ENCODE measurements at regions not wholly inside any gene's neighbourhood (a gene's known extent, or its start where the extent isn't known, plus 50 kb on each side); places are given as distances from the start of the nearest gene placed in this dataset.

DNA sequence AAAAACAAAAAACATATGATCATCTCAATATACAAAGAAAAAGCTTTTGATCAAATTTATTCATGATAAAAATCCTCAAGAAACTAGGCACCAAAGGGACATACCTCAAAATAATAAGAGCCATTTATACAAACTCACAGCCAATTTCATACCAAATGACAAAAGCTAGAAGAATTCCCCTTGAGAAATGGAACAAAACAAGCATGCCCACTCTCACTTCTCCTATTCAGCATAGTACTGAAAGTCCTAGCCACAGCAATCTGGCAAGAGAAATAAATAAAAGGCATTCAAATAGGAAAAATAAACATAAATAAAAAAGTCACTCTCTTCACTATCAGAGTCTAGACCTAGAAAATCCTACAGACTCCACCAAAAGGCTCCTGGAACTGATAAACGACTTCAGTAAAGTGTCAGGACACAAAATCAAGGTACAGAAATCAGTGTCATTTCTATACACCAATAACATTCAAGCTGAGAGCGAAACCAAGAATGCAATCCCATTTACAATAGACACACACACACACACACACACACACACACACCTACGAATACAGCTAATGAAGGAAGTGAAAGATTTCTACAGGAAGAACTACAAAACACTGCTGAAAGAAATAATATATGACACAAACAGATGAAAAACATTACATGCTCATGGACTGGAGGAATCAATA, 1486.2 kb upstream of the SEL1L start:
- no peak for DNase-seq (ENCODE audit: low read depth)
- TF ChIP-seq, protein P1, sequence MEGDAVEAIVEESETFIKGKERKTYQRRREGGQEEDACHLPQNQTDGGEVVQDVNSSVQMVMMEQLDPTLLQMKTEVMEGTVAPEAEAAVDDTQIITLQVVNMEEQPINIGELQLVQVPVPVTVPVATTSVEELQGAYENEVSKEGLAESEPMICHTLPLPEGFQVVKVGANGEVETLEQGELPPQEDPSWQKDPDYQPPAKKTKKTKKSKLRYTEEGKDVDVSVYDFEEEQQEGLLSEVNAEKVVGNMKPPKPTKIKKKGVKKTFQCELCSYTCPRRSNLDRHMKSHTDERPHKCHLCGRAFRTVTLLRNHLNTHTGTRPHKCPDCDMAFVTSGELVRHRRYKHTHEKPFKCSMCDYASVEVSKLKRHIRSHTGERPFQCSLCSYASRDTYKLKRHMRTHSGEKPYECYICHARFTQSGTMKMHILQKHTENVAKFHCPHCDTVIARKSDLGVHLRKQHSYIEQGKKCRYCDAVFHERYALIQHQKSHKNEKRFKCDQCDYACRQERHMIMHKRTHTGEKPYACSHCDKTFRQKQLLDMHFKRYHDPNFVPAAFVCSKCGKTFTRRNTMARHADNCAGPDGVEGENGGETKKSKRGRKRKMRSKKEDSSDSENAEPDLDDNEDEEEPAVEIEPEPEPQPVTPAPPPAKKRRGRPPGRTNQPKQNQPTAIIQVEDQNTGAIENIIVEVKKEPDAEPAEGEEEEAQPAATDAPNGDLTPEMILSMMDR (conservative IDR thresholded peaks at IDR 0.05; ENCODE audit: low read length): no peak
- H3K4me3 ChIP-seq (ENCODE audit: low read length): no peak overlapping the region

DNA sequence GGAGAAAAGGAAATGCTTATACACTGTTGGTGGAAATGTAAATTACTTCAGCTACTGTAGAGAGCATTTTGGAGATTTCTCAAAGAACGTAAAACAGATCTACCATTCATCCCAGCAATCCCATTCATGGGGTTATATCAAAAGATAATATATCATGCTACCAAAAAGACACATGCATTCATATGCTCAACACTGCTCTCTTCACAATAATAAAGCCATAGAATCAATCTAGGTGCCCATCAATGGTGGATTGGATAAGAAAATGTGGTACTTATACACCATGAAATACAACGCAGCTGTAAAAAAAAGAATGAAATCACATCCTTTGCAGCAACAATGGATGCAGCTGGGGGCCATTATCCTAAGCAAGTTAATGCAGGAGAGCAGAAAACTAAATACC, 1487.7 kb upstream of the SEL1L start:
- no peak for DNase-seq (ENCODE audit: low read depth)
- no peak overlapping the region for H3K4me3 ChIP-seq (ENCODE audit: low read length)
- TF ChIP-seq, protein P1 (conservative IDR thresholded peaks at IDR 0.05; ENCODE audit: low read length): no peak

DNA sequence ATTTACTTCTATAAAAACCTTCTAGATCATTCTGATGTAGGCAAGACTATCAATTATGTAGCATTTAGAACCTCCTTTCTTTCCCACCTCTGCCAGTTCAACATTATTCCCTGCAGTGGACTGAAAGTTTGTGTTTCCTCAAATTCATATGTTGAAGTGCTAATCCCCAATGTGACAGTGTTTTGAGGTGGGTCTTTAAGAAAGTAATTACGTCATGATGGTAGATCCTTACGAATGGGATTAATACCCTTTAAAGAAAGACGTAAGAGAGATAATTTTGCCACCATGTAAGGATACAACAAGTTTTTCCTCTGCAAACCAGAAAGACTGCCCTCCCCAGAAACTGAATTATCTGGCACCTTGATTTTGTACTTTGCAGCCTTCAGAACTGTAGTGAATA, 1489.7 kb upstream of the SEL1L start:
- TF ChIP-seq, protein P1 (conservative IDR thresholded peaks at IDR 0.05; ENCODE audit: low read length): no peak
- no peak for DNase-seq (ENCODE audit: low read depth)
- no peak overlapping the region for H3K4me3 ChIP-seq (ENCODE audit: low read length)

DNA sequence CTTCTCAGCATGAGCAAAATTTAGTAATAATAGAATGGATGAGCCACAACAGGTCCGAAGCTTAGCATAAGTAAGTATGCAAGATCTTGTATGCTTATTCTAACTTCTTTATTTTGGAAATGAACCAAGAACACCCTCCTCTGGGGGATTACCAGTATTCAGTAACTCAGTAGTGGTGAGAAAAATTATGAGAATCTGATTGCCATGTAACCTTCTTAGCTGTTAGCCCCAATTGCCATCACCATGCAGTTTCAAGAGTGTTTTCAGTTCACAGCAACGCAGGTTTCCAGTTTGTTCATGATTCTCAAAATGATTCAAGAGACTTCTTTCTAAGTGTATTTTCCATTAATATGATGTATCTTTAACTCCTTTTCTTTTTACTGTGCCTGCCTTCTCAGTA, 1507.6 kb upstream of the SEL1L start:
- H3K4me3 ChIP-seq (ENCODE audit: low read length): no peak overlapping the region
- no peak for DNase-seq (ENCODE audit: low read depth)
- TF ChIP-seq, protein P1 (conservative IDR thresholded peaks at IDR 0.05; ENCODE audit: low read length): no peak

DNA sequence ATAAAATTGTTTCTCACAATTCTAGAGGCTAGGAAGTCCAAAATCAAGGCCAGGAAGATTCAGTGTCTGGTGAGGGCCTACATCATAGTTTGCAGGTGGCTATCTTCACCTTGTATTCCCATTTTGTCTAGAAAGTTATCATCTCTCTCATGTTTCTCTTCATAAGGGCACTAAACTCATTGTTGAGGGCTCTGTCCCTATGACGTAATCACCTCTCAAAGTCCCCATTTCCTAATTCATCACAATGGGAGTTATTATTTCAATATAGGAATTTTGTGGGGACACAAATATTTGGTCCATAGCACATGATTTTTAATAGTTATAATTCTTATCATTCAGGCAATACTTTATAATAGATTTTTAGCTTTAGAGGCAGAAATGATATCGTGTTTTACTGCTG, 1509.2 kb upstream of the SEL1L start:
- no peak overlapping the region for H3K4me3 ChIP-seq (ENCODE audit: low read length)
- DNase-seq (ENCODE audit: low read depth): no peak
- TF ChIP-seq, protein P1 (conservative IDR thresholded peaks at IDR 0.05; ENCODE audit: low read length): no peak

DNA sequence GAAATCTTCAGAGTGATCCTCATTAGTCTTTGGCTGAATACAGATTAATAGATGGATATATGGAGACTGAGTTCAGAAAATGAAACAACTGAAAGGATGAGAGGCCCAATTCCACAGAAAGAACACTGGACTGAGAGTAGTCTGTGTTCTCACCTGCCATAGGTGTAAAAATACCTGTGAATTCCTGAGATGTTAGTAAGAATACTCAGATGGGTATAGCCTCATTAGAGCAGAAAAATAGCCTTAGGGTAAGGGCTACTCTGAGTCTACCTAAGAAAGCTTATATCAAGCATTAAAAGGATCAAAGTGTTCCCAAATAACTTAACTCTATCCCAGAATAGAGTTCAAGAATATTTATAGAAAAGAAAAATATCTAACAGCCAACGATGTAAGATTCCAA, 1510.3 kb upstream of the SEL1L start:
- no peak overlapping the region for H3K4me3 ChIP-seq (ENCODE audit: low read length)
- TF ChIP-seq, protein P1 (conservative IDR thresholded peaks at IDR 0.05; ENCODE audit: low read length): no peak
- no peak for DNase-seq (ENCODE audit: low read depth)

DNA sequence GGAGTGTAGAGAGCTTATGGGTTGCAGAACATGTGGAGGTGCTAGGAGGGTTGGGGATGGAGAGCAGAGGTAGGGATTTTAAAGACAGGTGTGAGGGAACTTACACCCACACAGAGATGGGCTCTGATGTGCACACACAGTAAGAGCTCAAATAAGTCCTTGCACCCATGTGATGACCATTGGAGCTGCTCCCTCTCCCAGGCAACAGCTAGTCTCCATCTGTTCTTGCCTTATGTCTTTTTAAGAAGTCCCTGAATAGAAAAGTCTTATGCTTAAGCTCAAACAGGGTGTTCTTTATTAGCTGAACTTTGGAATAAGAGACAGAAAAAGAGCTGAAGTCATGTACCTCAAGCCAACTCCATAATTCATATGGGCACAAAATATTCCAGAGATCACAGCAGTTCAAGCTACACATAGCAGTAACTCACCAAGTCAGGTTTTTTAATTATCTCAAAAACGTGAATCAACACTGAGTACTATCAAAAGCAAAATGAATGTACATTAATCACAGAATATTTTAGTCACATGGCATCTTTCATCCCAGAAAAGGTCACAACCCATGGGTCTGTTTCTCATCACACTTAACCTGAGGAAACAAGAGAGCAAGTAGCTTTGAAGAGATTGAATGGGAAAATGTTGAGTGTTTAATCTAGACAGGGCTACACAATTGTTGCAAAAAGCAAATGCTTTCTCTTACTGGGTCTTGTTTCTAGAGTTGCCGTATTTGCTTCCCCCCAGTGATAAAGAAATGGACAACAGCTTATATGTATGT, 1513.6 kb upstream of the SEL1L start:
- no peak overlapping the region for H3K4me3 ChIP-seq (ENCODE audit: low read length)
- TF ChIP-seq, protein P1 (conservative IDR thresholded peaks at IDR 0.05; ENCODE audit: low read length): no peak
- DNase-seq (ENCODE audit: low read depth): no peak
